Stomach (tissue), 8 donors: ENCODE measurements at regions not wholly inside any gene's neighbourhood (a gene's known extent, or its start where the extent isn't known, plus 50 kb on each side); places are given as distances from the start of the nearest gene placed in this dataset.

Source experiments
- DNase-seq, 2 donors: peaks; one replicate each; pipeline versions ENCODE4 v3.0.0 to v3.0.0-alpha.2; 2013 to 2019
- H3K27ac ChIP-seq, 5 donors: fragments of 200-600 bp in 4 of 5; sonication (generic) in 4 of 5; one replicate each; pipeline ENCODE4 v1.5.1; 2013 to 2019; ENCODE audit warnings: mild to moderate bottlenecking in 1 of 5, moderate library complexity in 1 of 5
- H3K27me3 ChIP-seq, 3 donors: fragments of 200-600 bp; sonication (generic); one replicate each; pipeline ENCODE4 v1.5.1; 2017 to 2019; ENCODE audit warnings: mixed run types in 1 of 3
- H3K36me3 ChIP-seq, 4 donors: fragments of 200-600 bp; sonication (generic); 1 replicate in 3 of 4; 2 replicates in 1 of 4; pipeline ENCODE4 v1.5.1; 2016 to 2019
- H3K4me1 ChIP-seq, 4 donors: fragments of 200-600 bp; sonication (generic); one replicate each; pipeline ENCODE4 v1.5.1; 2016 to 2019
- H3K4me3 ChIP-seq, 4 donors: fragments of 200-600 bp; sonication (generic) in 3 of 4; one replicate each; pipeline ENCODE4 v1.5.1; 2016 to 2019; ENCODE audit warnings: mild to moderate bottlenecking in 1 of 4
- H3K9me3 ChIP-seq, 4 donors: fragments of 200-600 bp; sonication (generic); one replicate each; pipeline ENCODE4 v1.5.1; 2016 to 2019
- CTCF ChIP-seq, 7 experiments: fragments of 450-650 bp in 4 of 7; fragments of 200-600 bp in 3 of 7; sonication (generic) in 3 of 7; IDR thresholded peaks; one replicate each; pipeline ENCODE4 v1.5.1; 2016 to 2019; ENCODE audit warnings: antibody characterized with exemption in 7 of 7, control low read depth in 2 of 7, mild to moderate bottlenecking in 1 of 7
- EP300 ChIP-seq: sonication (generic); formaldehyde crosslinking; IDR thresholded peaks from one replicate; pipeline ENCODE4 v1.6.1; 2017; ENCODE audit warnings: antibody characterized with exemption
- POLR2A ChIP-seq, 4 donors: fragments of 450-650 bp; IDR thresholded peaks; one replicate each; pipeline ENCODE4 v1.6.1; 2016; ENCODE audit warnings: antibody characterized with exemption in 4 of 4, control low read depth in 2 of 4, mild to moderate bottlenecking in 1 of 4, moderate library complexity in 1 of 4
- POLR2AphosphoS5 ChIP-seq, 3 donors: sonication (generic); formaldehyde crosslinking; IDR thresholded peaks; one replicate each; pipeline ENCODE4 v1.6.1; 2016; ENCODE audit warnings: antibody characterized with exemption in 3 of 3
- WGBS, 5 donors: extraction: QIAGEN DNeasy Blood & Tissue Kit in 3 of 5; methylation state at CpG; one replicate each; pipeline versions ENCODE4 v1.1.5 to v1.1.7; 2013 to 2018; 5-methylcytosine and 5-hydroxymethylcytosine counted together
- intact Hi-C: fragments of 100-400 bp; cut with DNase I; formaldehyde crosslinking; loops from one replicate; pipeline ENCODE4 v1.15.1; 2023; ENCODE audit warnings: low total_unique reads
- donor health status: healthy with polysubstance abuse.
- donor health status: Bipolar disorder and iron deficiency.
- donor health status: healthy.

GRCh38 chr14:84312551-84312950, 1217.4 kb upstream of the FLRT2 start:
- Histone ChIP-seq H3K9me3 (peaks cover 0 to 7% (median 0%) of the 10 kb centered on the region in 4 donors), H3K4me1 (no peaks in the 10 kb centered on the region), H3K27ac (no peak overlapping the region), H3K36me3 (no peaks in the 10 kb centered on the region), H3K27me3 (no peaks in the 10 kb centered on the region), H3K4me3 (no peak overlapping the region)
- intact Hi-C loops: no loop called here
- no peak for TF ChIP-seq CTCF (IDR thresholded peaks at IDR 0.05)
- 87 to 92% (median 89%) methylated on average over 4 of the region's 4 CpGs for WGBS, 5 donors
- no peak for DNase-seq

GRCh38 chr14:84323450-84323849, 1206.5 kb upstream of the FLRT2 start:
- H3K9me3 ChIP-seq: no peaks in the 10 kb centered on the region
- TF ChIP-seq EP300 (no peak), POLR2AphosphoS5 (IDR thresholded peaks at IDR 0.05) (no peak), CTCF (IDR thresholded peaks at IDR 0.05) (no peak), POLR2A (IDR thresholded peaks at IDR 0.05) (no peak)
- no peak for DNase-seq
- no peaks in the 10 kb centered on the region for H3K36me3 ChIP-seq
- H3K4me1 ChIP-seq: no peaks in the 10 kb centered on the region
- no peaks in the 10 kb centered on the region for H3K27me3 ChIP-seq
- H3K4me3 ChIP-seq: no peak overlapping the region
- intact Hi-C loops: no loop called here
- WGBS, 5 donors: 63 to 78% (median 74%) methylated on average over 4 of the region's 4 CpGs
- no peak overlapping the region for H3K27ac ChIP-seq

- H3K36me3 ChIP-seq: no peaks in the 10 kb centered on the region
Observed at GRCh38 chr14:84323978-84324377, 1206.0 kb upstream of the FLRT2 start.

GRCh38 chr14:84336433-84336832, 1193.5 kb upstream of the FLRT2 start:
- Histone ChIP-seq H3K4me3 (no peak overlapping the region), H3K9me3 (peaks cover under 1 to 15% (median 3%) of the 10 kb centered on the region in 4 donors), H3K4me1 (no peaks in the 10 kb centered on the region), H3K36me3 (no peaks in the 10 kb centered on the region), H3K27me3 (no peaks in the 10 kb centered on the region), H3K27ac (no peak overlapping the region)
- no peak for DNase-seq
- intact Hi-C loops: no loop called here
- TF ChIP-seq EP300 (no peak), CTCF (IDR thresholded peaks at IDR 0.05) (no peak), POLR2A (IDR thresholded peaks at IDR 0.05) (no peak), POLR2AphosphoS5 (IDR thresholded peaks at IDR 0.05) (no peak)

More at GRCh38 chr14:84323978-84324377, 1206.0 kb upstream of the FLRT2 start:
- H3K27ac ChIP-seq: no peak overlapping the region
- 52 to 76% (median 70%) methylated on average over 4 of the region's 4 CpGs for WGBS, 5 donors
- no peak for TF ChIP-seq POLR2AphosphoS5 (IDR thresholded peaks at IDR 0.05)
- TF ChIP-seq CTCF (IDR thresholded peaks at IDR 0.05): no peak
- no peak for TF ChIP-seq EP300
- TF ChIP-seq POLR2A (IDR thresholded peaks at IDR 0.05): no peak
- DNase-seq: peak in 1 of 2 donors; percentile 45
- H3K9me3 ChIP-seq: no peaks in the 10 kb centered on the region
- no peaks in the 10 kb centered on the region for H3K27me3 ChIP-seq
- no peak overlapping the region for H3K4me3 ChIP-seq
- H3K4me1 ChIP-seq: no peaks in the 10 kb centered on the region
- intact Hi-C loops: no loop called here
